ENCODE measurements at regions not wholly inside any gene's neighbourhood (a gene's known extent, or its start where the extent isn't known, plus 50 kb on each side); places are given as distances from the start of the nearest gene placed in this dataset.
"Not testable (repeated sequence)": the region's sequence is repeated elsewhere in the genome, so short reads cannot be mapped to it uniquely, and the experiment has no call there.

GRCh38 chr9:88886762-88887161 is 104.5 kb upstream of the S1PR3 start:
- TF ChIP-seq FOSL2 (IDR thresholded peaks at IDR 0.05; ENCODE audit: borderline replicate concordance, low read depth); REST (IDR thresholded peaks at IDR 0.05; ENCODE audit: low read depth, low read length); RFX5 (IDR thresholded peaks at IDR 0.05; ENCODE audit: low read length): not testable (repeated sequence)
- TF ChIP-seq, protein P1, sequence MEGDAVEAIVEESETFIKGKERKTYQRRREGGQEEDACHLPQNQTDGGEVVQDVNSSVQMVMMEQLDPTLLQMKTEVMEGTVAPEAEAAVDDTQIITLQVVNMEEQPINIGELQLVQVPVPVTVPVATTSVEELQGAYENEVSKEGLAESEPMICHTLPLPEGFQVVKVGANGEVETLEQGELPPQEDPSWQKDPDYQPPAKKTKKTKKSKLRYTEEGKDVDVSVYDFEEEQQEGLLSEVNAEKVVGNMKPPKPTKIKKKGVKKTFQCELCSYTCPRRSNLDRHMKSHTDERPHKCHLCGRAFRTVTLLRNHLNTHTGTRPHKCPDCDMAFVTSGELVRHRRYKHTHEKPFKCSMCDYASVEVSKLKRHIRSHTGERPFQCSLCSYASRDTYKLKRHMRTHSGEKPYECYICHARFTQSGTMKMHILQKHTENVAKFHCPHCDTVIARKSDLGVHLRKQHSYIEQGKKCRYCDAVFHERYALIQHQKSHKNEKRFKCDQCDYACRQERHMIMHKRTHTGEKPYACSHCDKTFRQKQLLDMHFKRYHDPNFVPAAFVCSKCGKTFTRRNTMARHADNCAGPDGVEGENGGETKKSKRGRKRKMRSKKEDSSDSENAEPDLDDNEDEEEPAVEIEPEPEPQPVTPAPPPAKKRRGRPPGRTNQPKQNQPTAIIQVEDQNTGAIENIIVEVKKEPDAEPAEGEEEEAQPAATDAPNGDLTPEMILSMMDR (IDR thresholded peaks at IDR 0.05): not testable (repeated sequence)
